ENCODE measurements at regions not wholly inside any gene's neighbourhood (a gene's known extent, or its start where the extent isn't known, plus 50 kb on each side); places are given as distances from the start of the nearest gene placed in this dataset.

GRCh38 chr21:28439788-28440187, 552.9 kb downstream of the LTN1 start:
- ChIA-PET CTCF (no interaction called here), POLR2A (no interaction called here)
- DNase-seq (ENCODE audit: extremely low spot score): no peak
- TF ChIP-seq L3MBTL2 (conservative IDR thresholded peaks at IDR 0.05) (no peak), CTBP1 (IDR thresholded peaks at IDR 0.05; ENCODE audit: borderline replicate concordance) (no peak), SP1 (IDR thresholded peaks at IDR 0.05) (no peak), FOXA1 (IDR thresholded peaks at IDR 0.05) (no peak)

- POLR2A ChIA-PET: no interaction called here
- no peak for TF ChIP-seq ELF4 (IDR thresholded peaks at IDR 0.05)
- TF ChIP-seq SP1 (IDR thresholded peaks at IDR 0.05): no peak
- no peak for TF ChIP-seq BHLHE40 (IDR thresholded peaks at IDR 0.05; ENCODE audit: borderline replicate concordance)
- TF ChIP-seq NFRKB (IDR thresholded peaks at IDR 0.05): no peak
- CTCF ChIA-PET: no interaction called here
- DNase-seq (ENCODE audit: extremely low spot score): no peak
These were observed 553.4 kb downstream of the LTN1 start for GRCh38 chr21:28439251-28439650.

GRCh38 chr21:28437061-28437460, 555.6 kb downstream of the LTN1 start:
- ChIA-PET CTCF (no interaction called here), POLR2A (no interaction called here)
- DNase-seq (ENCODE audit: extremely low spot score): no peak
- TF ChIP-seq NFRKB (IDR thresholded peaks at IDR 0.05) (no peak), ARNT (IDR thresholded peaks at IDR 0.05) (no peak), LEF1 (IDR thresholded peaks at IDR 0.05; ENCODE audit: borderline replicate concordance) (no peak), FOXA1 (IDR thresholded peaks at IDR 0.05) (no peak), FOXK2 (IDR thresholded peaks at IDR 0.05) (no peak), FOXM1 (IDR thresholded peaks at IDR 0.05; ENCODE audit: borderline replicate concordance) (no peak), CTBP1 (IDR thresholded peaks at IDR 0.05; ENCODE audit: borderline replicate concordance) (no peak), PKNOX1 (IDR thresholded peaks at IDR 0.05) (no peak), BHLHE40 (IDR thresholded peaks at IDR 0.05; ENCODE audit: borderline replicate concordance) (no peak), ZNF384 (IDR thresholded peaks at IDR 0.05) (no peak), ELF4 (IDR thresholded peaks at IDR 0.05) (no peak), L3MBTL2 (conservative IDR thresholded peaks at IDR 0.05) (no peak), SP1 (IDR thresholded peaks at IDR 0.05) (no peak), SUZ12 (IDR thresholded peaks at IDR 0.05) (no peak), TARDBP (IDR thresholded peaks at IDR 0.05) (no peak), HDGF (IDR thresholded peaks at IDR 0.05; ENCODE audit: borderline replicate concordance) (no peak)

- TF ChIP-seq LEF1 (IDR thresholded peaks at IDR 0.05; ENCODE audit: borderline replicate concordance): no peak
- TF ChIP-seq NFRKB (IDR thresholded peaks at IDR 0.05): no peak
- no peak for TF ChIP-seq FOXA1 (IDR thresholded peaks at IDR 0.05)
- TF ChIP-seq BHLHE40 (IDR thresholded peaks at IDR 0.05; ENCODE audit: borderline replicate concordance): no peak
- TF ChIP-seq FOXK2 (IDR thresholded peaks at IDR 0.05): no peak
- no peak for TF ChIP-seq ARNT (IDR thresholded peaks at IDR 0.05)
- no peak for TF ChIP-seq SP1 (IDR thresholded peaks at IDR 0.05)
- TF ChIP-seq TARDBP (IDR thresholded peaks at IDR 0.05): no peak
- no peak for TF ChIP-seq ELF4 (IDR thresholded peaks at IDR 0.05)
- no peak for TF ChIP-seq FOXM1 (IDR thresholded peaks at IDR 0.05; ENCODE audit: borderline replicate concordance)
- TF ChIP-seq SUZ12 (IDR thresholded peaks at IDR 0.05): no peak
- TF ChIP-seq HDGF (IDR thresholded peaks at IDR 0.05; ENCODE audit: borderline replicate concordance): no peak
- TF ChIP-seq ZNF384 (IDR thresholded peaks at IDR 0.05): no peak
- no peak for TF ChIP-seq CTBP1 (IDR thresholded peaks at IDR 0.05; ENCODE audit: borderline replicate concordance)
- no peak for TF ChIP-seq L3MBTL2 (conservative IDR thresholded peaks at IDR 0.05)
- no peak for TF ChIP-seq PKNOX1 (IDR thresholded peaks at IDR 0.05)
- DNase-seq (ENCODE audit: extremely low spot score): no peak
- ChIA-PET CTCF (no interaction called here), POLR2A (no interaction called here)
These were observed 556.3 kb downstream of the LTN1 start for GRCh38 chr21:28436286-28436932.

- TF ChIP-seq BHLHE40 (IDR thresholded peaks at IDR 0.05; ENCODE audit: borderline replicate concordance) (no peak), ARNT (IDR thresholded peaks at IDR 0.05) (no peak), SP1 (IDR thresholded peaks at IDR 0.05) (no peak), ELF4 (IDR thresholded peaks at IDR 0.05) (no peak), NFRKB (IDR thresholded peaks at IDR 0.05) (no peak), SUZ12 (IDR thresholded peaks at IDR 0.05) (no peak), PKNOX1 (IDR thresholded peaks at IDR 0.05) (no peak), HDGF (IDR thresholded peaks at IDR 0.05; ENCODE audit: borderline replicate concordance) (no peak), FOXA1 (IDR thresholded peaks at IDR 0.05) (no peak), FOXK2 (IDR thresholded peaks at IDR 0.05) (no peak), FOXM1 (IDR thresholded peaks at IDR 0.05; ENCODE audit: borderline replicate concordance) (no peak)
- no peak for DNase-seq (ENCODE audit: extremely low spot score)
- POLR2A ChIA-PET: no interaction called here
- CTCF ChIA-PET: no interaction called here
These were observed 561.0 kb downstream of the LTN1 start for GRCh38 chr21:28431527-28432200.

- no peak for DNase-seq (ENCODE audit: extremely low spot score)
- TF ChIP-seq ARNT (IDR thresholded peaks at IDR 0.05) (no peak), PKNOX1 (IDR thresholded peaks at IDR 0.05) (no peak), ELF4 (IDR thresholded peaks at IDR 0.05) (no peak), NFRKB (IDR thresholded peaks at IDR 0.05) (no peak), SP1 (IDR thresholded peaks at IDR 0.05) (no peak), CTBP1 (IDR thresholded peaks at IDR 0.05; ENCODE audit: borderline replicate concordance) (no peak), ZNF384 (IDR thresholded peaks at IDR 0.05) (no peak), BHLHE40 (IDR thresholded peaks at IDR 0.05; ENCODE audit: borderline replicate concordance) (no peak), SUZ12 (IDR thresholded peaks at IDR 0.05) (no peak), FOXK2 (IDR thresholded peaks at IDR 0.05) (no peak), L3MBTL2 (conservative IDR thresholded peaks at IDR 0.05) (no peak), LEF1 (IDR thresholded peaks at IDR 0.05; ENCODE audit: borderline replicate concordance) (no peak), HDGF (IDR thresholded peaks at IDR 0.05; ENCODE audit: borderline replicate concordance) (no peak), FOXM1 (IDR thresholded peaks at IDR 0.05; ENCODE audit: borderline replicate concordance) (no peak), TARDBP (IDR thresholded peaks at IDR 0.05) (no peak), FOXA1 (IDR thresholded peaks at IDR 0.05) (no peak)
- ChIA-PET POLR2A (no interaction called here), CTCF (no interaction called here)
These were observed 561.7 kb downstream of the LTN1 start for GRCh38 chr21:28431022-28431421.

Data from HEK293T (cell line).